HG03066 (cell line): ENCODE measurements at regions not wholly inside any gene's neighbourhood (a gene's known extent, or its start where the extent isn't known, plus 50 kb on each side); places are given as distances from the start of the nearest gene placed in this dataset.
"Not testable (repeated sequence)": the region's sequence is repeated elsewhere in the genome, so short reads cannot be mapped to it uniquely, and the experiment has no call there.

Experiments
- ATAC-seq: cut with Tn5 transposase; IDR thresholded peaks from one replicate; pipeline ENCODE4 v1.9.1; 2021; ENCODE audit warnings: low read depth; ENCODE audit not compliant: unreplicated experiment

DNA sequence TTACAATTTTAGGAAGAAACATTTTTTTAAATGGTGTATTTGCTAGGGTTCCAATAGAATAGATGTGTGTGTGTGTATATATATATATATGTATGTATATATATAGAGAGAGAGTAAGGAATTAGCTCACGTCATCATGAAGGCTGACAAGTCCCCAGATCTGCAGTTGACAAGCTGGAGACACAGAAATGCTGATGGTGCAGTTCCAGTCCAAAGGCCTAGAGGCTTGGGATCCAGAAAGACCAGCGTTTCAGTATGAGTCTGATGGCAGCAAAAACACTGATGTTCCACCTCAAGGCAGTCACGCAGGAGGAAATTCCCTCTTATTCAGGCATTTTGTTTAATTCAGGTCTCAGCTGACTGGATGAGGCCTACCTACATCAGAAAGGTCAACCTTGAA is 386.8 kb downstream of the PTH2R start:
- ATAC-seq = no peak

GRCh38 chr2:208794288-208794975 is 387.8 kb downstream of the PTH2R start:
- ATAC-seq = no peak

GRCh38 chr2:208798698-208799097 is 392.1 kb downstream of the PTH2R start:
- no peak for ATAC-seq

GRCh38 chr2:208799397-208799796 is 392.8 kb downstream of the PTH2R start:
- no peak for ATAC-seq

GRCh38 chr2:208800887-208801286 is 394.3 kb downstream of the PTH2R start:
- ATAC-seq = not testable (repeated sequence)

- no peak for ATAC-seq
Observed at GRCh38 chr2:208807756-208808155, 401.2 kb downstream of the PTH2R start.

- not testable (repeated sequence) for ATAC-seq
Observed at GRCh38 chr2:208811885-208812284, 405.3 kb downstream of the PTH2R start.

GRCh38 chr2:208819190-208819589 is 412.6 kb downstream of the PTH2R start:
- no peak for ATAC-seq

DNA sequence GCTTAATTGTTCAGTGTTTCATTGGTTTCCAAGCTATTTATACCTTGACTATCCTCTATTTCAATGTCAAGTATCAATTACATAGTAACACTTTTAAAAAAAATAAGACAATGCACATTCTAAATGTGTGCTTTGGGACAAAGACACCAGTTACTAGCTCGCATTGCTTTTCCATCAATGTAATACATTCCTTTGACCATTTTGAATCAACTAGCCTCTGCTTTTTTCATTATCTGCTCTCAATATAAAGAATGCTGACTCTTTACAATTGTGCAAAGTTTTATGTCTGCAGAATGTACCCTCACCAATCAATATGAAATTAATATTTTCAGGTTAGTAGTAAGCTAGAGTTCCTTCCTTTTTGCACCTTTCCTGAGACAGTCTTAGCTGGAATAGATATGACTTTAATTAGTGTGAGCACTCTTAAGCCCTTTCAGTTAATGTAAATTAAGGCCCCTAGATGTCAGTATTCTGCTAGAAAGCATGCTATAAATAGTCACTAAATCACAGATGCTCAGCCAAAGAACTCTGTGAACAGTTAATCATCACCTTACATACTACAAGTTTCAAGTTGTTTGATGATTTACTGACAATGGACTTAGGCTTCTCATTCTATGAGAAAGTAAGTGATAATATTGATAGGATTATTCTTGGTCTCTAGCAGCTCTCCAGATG is 413.6 kb downstream of the PTH2R start:
- peak; percentile 56 for ATAC-seq

DNA sequence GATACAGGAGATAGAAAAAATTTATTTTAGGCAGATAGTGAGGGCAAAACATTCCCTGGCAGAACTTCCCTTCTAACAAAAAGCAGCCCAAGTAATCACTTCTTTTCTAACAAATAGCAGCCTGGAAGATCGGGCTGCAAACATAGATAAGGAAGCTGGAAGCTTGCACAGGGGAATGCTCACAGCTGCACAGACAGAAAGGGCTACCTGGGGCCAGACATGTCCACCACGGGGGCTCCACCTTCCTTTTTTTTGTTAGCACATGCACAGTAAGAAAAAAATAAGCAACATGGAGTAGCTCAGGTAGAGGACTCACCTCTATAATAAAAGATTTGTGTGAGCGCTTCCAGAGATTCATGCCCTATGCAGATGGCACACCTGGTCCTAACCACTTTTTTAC is 420.5 kb downstream of the PTH2R start:
- no peak for ATAC-seq

- ATAC-seq = no peak
Observed at GRCh38 chr2:208827549-208828221, 421.1 kb downstream of the PTH2R start.

DNA sequence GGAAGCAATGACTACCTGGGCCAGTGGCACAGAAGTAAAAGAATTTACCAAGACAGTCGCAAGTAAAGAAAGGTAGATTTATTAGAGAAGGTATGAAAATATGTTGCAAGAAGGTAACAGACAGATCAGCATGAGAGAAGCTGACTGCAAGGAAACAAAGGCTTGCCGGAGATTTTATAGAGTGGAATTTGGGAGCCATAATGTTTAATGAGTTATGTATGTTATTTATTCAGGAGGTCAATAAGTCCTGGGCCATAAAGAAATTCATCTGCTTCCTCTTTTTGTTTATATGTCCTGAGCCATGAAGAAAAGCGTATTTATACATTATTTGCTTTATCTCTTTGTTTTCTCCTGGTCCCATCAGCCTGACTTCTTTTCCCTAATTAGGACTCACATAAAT is 423.6 kb downstream of the PTH2R start:
- no peak for ATAC-seq

GRCh38 chr2:208847651-208848050 is 441.1 kb downstream of the PTH2R start:
- no peak for ATAC-seq

- no peak for ATAC-seq
Observed at GRCh38 chr2:208854717-208855116, 448.1 kb downstream of the PTH2R start.

DNA sequence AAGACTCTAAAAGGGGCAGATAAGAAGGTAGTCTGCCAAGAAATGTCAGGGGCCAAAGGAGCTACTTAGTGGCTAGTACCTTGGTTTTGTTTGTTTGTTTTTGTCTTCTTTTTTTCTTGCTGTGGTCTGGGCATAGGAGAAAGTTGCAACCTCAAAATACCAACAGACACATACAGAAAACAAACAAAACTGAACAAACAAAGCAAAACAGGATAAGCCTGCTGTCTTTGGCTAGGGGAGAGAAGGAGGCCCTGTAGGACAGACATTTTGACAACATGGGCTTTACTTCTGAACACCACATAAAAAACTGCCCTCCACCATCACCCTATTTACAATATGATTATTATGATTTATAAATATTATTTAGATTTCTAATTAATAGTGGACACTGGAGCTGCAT is 460.8 kb downstream of the PTH2R start:
- no peak for ATAC-seq

- no peak for ATAC-seq
Observed at GRCh38 chr2:208872591-208872990, 466.0 kb downstream of the PTH2R start.

DNA sequence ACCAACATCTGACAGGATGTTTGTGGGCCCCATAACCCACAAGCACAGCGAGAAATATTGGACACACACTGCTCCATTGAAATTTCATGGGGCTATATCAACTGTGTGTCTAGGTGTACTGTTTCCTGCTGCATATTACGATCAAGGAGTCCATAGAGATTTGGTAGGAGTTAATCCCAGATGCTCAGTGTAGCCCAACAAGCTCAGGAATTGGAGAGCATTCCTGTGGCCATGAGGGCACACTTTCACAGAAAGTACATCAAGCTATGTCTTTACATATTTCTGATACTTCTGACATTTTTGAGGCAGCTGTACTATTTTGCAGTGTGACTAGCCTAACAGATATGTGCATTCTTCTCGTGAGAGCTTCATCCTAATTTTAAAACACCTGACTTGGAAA is 473.1 kb downstream of the PTH2R start:
- ATAC-seq = no peak

- ATAC-seq = no peak
Observed at GRCh38 chr2:208880171-208880570, 473.6 kb downstream of the PTH2R start.

DNA sequence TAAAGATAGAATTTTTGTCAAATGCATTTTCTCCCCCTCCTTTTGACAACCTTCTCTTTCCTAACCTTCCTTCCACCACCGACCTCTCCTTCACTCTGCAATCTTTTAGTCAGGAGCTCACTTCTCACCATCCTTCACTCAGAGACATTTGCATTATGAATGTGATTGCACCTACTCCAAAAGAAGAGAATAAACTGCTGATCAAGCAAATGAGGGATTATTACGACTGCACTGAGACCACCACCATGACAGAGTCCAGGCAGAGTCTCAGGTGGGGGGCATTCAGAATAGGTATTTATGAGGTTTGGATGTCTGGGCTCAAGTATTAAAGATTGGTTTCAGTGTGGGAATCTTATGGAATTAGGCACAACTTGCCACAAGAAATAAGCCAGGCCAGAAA is 483.9 kb downstream of the PTH2R start:
- ATAC-seq = no peak

GRCh38 chr2:208892203-208892602 is 485.6 kb downstream of the PTH2R start:
- ATAC-seq = no peak

- no peak for ATAC-seq
Observed at GRCh38 chr2:208906330-208906729, 499.7 kb downstream of the PTH2R start.

GRCh38 chr2:208915401-208915800 is 508.4 kb upstream of the MAP2 start:
- ATAC-seq = no peak
